ENCODE measurements at regions not wholly inside any gene's neighbourhood (a gene's known extent, or its start where the extent isn't known, plus 50 kb on each side); places are given as distances from the start of the nearest gene placed in this dataset.

GRCh38 chr11:33941637-33942160 lies 49.8 kb upstream of the LMO2 start:
- no peaks in the 10 kb centered on the region for H3K4me1 Mint-ChIP-seq (ENCODE audit: low read depth)
- no peak overlapping the region for H3K4me3 Mint-ChIP-seq
- H3K36me3 Mint-ChIP-seq (ENCODE audit: low read depth) = no peaks in the 10 kb centered on the region
- ATAC-seq = no peak
- ChIA-PET CTCF (no interaction called here), POLR2A (no interaction called here)
- intact Hi-C loops (cut with micrococcal nuclease) = no loop called here
- no peak for TF ChIP-seq CTCF (IDR thresholded peaks at IDR 0.05)
- DNase-seq = no peak
- peaks cover 5% of the 10 kb centered on the region for H3K27me3 Mint-ChIP-seq
- no peak overlapping the region for H3K27ac Mint-ChIP-seq
- H3K9me3 Mint-ChIP-seq = no peaks in the 10 kb centered on the region
